ENCODE measurements at regions not wholly inside any gene's neighbourhood (a gene's known extent, or its start where the extent isn't known, plus 50 kb on each side); places are given as distances from the start of the nearest gene placed in this dataset.
"Not testable (repeated sequence)": the region's sequence is repeated elsewhere in the genome, so short reads cannot be mapped to it uniquely, and the experiment has no call there.

DNA sequence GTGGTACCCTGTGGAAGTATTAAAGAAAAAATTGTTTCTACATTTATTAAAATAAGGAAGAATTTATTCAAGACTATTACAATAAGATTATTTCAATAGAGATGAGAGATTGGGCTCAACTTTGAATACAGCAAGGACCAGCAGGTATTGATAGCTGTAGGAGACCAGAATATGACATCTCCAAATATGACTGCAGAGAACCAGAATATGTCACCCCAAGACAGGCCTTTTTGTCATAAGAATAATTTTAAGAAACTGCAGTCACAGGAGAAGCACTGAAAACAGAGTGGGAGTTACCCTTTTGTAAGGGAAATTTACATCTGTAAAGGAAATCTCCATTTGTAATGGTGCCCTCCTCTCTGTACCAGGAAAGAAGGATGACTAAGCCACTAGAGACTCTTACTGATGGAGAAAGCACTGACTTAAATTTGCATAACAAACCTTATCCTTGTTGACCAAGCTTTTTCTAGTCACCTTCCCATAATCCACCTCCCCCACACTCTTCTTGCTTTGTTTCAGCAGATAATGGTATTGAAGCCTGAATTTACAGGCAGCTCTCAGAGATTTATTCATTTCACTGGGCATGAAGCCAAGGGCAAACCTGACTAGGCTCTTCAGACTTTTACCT, 145.1 kb upstream of the RMP24 start:
- DNase-seq: peak; percentile 53

GRCh38 chr18:35827903-35828275, 144.6 kb upstream of the RMP24 start:
- no peak for DNase-seq

DNA sequence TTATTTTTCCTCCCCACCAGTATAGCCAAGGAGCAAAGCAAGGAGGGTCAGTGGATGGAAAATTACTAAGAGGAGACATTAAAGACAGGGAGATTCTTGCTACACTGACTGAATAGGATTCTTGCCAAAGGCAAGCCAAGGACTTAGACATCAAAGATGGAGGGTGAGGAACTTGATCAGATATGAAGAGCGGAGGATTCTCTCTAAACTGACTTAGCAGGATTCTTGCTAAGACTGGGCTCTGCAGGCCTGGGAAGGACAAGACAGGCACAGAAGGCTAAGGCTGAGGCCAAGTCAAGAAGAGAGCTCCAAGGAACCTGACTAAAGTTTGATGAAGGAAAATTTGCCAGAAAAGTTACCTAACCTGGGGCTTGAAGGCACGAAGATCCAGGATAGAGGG, 143.9 kb upstream of the RMP24 start:
- no peak for DNase-seq

DNA sequence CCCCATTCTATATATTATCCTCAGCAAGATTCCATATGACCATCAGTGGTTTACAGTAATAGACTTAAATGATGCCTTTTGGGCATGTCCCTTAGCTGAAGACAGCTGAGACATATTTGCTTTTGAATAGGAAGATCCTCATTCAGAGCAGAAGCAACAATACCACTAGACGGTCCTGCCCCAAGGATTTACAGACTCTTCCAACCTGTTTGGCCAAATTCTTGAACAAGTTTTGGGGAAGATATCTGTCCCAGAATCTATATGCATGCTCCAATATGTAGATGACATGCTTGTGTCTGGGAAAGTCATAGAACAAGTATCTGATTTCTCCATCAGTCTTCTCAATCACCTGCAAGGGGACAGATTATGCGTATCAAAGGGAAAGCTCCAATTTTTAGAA, 137.1 kb upstream of the RMP24 start:
- DNase-seq: no peak

- no peak for DNase-seq
Measured at GRCh38 chr18:35835833-35836232, 136.6 kb upstream of the RMP24 start.

DNA sequence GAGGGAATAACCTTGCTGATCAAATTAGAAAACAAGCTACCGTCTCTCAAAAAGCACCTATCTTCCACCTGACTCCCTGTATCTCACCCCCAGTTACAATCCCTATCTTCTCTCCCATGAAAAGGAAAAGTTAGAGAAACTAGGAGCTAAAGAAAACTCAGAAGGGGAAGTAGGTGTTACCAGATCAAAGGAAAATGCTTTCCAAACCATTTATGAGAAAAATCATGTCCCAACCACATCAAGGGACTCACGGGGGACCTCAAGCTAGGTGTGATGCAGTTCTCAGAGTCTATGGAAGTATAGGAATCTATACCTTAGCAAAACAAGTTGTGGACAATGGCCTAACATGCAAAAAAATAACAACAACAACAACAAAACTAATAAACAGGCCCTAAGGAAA, 135.5 kb upstream of the RMP24 start:
- no peak for DNase-seq

DNA sequence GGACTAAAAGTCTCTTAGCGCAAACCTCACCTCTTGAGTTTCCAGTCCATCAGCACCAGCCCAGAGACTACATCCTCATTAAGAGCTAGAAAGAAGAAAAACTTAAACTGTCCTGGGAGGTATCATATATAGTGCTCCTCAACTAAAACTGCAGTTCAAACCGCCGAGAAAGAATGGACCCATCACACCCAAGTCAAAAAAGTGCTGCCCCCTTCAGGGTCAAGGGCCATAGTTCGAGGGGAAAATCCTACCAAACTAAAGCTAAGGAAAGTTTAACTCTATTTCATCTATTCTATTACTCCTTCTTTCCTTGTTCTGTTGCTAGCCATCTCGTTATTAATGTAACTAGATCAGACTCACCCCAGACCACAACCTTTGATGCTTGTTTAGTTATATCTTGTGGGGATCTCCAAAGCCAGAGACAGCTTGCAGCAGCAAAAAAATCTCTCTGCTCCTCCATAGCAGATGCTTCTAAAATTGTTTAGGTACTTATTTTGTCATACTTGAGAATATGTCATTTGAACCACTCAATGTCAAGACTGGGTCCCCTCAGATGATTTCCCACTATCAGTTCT, 134.5 kb upstream of the RMP24 start:
- no peak for DNase-seq

DNA sequence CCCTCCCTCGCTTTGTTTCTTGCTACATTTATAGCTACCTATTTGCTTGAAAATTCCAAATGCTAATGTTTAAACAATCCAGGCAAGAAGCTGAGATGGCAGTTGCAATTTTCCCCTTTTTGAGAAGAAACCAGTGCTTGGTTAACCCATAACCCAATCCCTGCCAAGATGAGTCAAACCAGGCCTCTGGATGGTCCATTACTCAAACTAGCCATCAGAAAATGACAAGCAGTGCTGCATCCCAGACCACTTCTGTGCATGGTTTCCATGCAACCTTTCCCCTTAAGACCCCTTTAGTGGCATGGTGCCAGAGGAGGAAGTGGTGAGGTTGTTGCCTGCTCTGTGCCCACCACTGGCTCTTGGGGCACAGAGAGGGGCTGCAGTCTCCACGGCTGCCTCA, 131.2 kb upstream of the RMP24 start:
- DNase-seq: no peak

DNA sequence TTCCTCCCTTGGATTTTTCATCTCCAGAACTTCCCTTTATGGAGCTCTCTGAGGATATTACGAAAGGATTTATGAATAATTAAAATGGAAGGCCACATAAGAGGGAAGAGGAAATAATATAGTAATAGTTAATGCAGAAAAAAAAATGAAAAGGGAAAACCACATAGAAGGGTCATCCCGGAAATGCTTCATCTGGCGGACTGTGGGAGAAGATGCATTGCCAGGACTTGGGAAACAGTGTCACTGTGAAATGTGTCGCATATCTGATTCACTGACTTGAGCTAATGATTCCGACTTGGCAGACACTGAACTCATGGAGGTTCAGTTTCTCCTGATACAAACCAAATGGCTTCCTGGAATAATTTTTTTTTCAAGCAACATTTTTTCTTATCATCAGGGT, 129.9 kb upstream of the RMP24 start:
- no peak for DNase-seq

DNA sequence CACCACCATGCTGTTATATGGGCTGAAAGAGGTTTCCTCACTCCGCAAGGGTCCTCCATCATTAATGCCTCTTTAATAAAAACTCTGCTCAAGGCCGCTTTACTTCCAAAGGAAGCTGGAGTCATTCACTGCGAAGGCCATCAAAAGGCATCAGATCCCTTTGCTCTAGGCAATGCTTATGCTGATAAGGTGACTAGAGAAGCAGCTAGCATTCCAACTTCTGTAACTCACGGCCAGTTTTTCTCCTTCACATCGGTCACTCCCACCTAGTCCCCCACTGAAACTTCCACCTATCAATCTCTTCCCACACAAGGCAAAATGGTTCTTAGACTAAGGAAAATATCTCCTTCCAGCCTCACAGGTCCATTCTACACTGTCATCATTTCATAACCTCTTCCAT, 124.2 kb upstream of the RMP24 start:
- DNase-seq: not testable (repeated sequence)

DNA sequence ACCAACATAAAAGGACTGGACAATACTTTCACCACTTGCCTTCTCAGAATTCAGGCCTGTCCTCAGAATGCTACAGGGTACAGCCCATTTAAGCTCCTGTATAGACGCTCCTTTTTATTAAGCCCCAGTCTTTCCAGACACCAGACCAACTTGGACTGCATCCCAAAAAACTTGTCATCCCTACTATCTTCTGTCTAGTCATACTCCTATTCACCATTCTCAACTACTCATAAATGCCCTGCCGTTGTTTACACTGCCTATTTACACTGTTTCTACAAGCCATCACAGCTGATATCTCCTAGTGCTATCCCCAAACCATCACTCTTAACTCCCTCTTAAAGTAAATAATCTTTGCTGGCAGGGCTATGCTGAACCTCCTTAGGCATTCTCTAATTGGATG, 123.2 kb upstream of the RMP24 start:
- peak; percentile 13 for DNase-seq

DNA sequence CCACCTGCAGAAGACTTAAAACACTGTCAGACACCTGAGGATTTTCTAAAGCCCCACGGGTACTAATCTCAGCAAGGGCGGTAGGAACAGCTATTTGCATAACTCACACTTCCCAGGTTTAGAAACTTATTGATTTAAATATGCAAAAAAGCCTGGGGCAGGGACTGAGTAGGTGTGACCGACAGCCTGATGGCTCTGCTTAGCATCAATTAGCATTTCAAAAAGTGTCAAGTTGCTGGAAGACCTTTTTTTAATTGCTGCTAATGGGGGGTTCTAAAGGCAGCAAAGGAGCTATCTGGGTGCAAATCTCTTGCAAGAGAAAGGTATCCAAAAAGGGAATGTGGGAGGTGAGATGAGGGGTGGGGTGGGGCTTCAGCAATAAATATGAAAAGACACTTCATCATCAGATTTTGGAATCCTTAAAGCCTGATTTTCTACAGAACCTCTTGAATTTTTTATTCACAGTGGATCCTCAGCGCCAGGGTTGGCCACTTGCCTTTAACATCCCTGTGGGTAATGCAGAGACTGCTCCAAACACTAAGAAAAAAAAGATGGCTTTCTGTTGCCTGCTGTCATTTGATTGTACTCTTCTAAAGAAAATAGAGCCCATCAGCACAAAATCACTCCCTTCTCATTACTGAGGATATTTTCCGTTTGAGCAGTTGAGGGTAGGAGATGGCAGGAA, 121.1 kb upstream of the RMP24 start:
- no peak for DNase-seq

- DNase-seq: no peak
Measured at GRCh38 chr18:35852786-35853185, 119.7 kb upstream of the RMP24 start.

DNA sequence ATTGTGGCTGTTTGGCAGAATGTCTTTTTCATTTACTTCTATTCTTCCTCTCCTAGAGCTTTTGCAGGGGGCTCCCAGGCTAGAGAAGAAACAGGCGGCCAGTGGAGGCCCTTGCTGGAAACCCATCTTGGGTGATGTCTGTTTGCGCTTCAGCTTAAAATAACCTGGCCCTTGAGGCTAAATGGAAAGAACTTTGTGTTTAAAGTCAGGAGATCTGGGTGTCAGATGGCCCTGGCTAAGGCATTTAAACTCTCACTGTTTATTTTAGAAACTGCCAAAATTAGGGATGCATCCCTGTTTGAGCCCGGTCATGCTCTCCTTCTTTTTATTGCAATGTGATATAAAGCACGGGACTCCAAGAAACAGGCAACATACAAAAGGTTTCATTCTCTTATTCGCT, 118.4 kb upstream of the RMP24 start:
- DNase-seq: no peak

DNA sequence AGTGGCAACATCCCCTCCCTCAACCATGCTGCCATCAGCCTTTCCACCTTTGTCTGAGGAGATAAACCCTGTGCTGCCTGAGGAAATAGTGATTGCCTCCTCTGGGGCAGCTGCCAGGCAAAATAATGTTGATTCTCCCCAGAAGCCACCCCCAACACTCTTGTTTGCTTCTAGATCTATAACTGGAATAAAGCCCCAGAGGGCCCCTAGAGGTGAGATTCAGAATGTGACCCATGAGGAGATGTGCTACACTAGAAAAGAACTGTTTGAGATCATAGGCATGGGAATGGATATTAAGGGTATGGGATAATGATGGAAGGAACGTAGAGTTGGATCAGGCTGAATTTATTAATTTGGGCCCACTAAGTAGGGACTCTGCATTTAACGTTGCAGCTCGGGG, 116.3 kb upstream of the RMP24 start:
- DNase-seq: no peak

GRCh38 chr18:35856721-35857120, 115.8 kb upstream of the RMP24 start:
- not testable (repeated sequence) for DNase-seq

- not testable (repeated sequence) for DNase-seq
Measured at GRCh38 chr18:35857581-35857980, 114.9 kb upstream of the RMP24 start.

- DNase-seq: no peak
Measured at GRCh38 chr18:35861367-35862118, 110.9 kb upstream of the RMP24 start.

GRCh38 chr18:35862119-35862640, 110.3 kb upstream of the RMP24 start:
- no peak for DNase-seq

DNA sequence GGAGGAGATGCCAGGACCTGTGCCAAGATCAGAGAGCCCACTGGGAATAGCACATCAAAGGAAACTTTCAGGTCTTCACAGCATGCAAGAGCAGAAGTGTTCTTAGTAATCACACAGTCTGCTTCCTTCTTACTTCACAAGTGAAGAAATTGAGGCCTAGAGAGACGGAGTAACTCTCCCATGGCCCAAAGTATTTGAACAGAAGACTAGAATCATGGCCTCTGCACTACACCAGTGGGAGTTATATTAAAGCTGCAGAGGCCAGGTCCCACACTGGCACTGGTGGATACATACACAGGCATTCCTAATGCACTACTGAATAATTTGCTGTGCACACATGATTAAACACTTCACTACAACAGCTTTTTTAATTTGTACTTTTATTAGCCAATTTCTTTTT, 107.6 kb upstream of the RMP24 start:
- DNase-seq: no peak

DNA sequence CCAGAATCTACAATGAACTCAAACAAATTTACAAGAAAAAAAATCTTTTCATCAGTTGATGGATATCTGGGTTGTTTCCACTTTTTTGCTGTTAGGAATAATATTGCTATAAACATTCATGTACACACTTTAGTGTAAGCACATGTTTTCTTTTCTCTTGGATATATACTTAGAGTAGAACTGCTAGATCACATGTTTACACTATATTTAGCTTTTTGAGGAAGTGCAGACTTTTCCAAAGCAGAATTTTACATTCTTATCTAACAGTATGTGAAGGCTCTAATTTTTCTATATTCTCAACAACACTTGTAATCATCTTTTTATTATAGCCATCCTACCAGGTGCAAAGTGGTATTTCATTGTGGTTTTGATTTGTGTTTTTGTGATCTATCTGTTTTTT, 103.6 kb upstream of the RMP24 start:
- no peak for DNase-seq

DNA sequence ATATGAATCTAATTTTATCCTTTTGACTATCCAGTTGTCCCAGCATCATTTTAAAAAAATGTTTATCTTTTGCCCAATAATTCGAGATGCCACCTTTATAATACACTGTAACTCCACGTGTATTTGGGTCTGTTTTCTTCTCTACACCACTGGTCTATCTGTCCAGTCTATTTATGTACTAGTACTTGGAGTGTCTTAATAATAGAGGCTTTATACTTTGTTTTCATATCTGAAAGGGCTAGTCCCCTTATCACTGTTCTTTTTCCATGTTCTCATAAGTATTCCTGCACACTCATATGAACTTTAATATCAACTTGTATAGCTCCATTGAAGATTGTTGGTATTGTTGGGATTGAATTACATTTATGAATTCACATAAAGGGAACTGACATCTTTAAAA, 101.1 kb upstream of the RMP24 start:
- no peak for DNase-seq

DNA sequence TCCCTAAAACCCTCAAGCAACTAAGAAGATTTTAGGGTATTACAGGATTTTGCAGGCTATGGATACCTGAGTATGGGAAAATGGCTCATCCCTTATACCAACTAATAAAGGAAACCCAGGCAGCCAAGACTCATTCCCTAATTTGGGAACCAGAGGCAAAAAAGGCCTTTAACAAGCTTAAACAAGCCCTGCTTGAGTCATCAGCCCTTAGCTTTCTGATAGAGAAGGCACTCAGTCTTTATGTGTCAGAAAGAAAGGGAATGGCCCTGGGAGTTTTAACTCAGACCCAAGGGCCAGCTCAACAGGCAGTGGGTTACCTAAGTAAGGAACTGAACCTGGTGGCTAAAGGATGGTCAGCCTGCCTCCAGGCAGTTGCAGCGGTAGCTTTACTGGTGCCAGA, 96.9 kb upstream of the RMP24 start:
- no peak for DNase-seq

- DNase-seq: no peak
Measured at GRCh38 chr18:35876243-35876642, 96.2 kb upstream of the RMP24 start.
